ENCODE measurements at regions not wholly inside any gene's neighbourhood (a gene's known extent, or its start where the extent isn't known, plus 50 kb on each side); places are given as distances from the start of the nearest gene placed in this dataset.

- TF ChIP-seq YY1 (IDR thresholded peaks at IDR 0.05; ENCODE audit: insufficient read depth, insufficient read length): no peak
- no peak for TF ChIP-seq ZNF274 (IDR thresholded peaks at IDR 0.05; ENCODE audit: low read depth, low read length)
These were observed 389.2 kb upstream of the CITED2 start for GRCh38 chr6:139763468-139764210.
